Mesothelial cell of epicardium (in vitro differentiated cells): ENCODE measurements at regions not wholly inside any gene's neighbourhood (a gene's known extent, or its start where the extent isn't known, plus 50 kb on each side); places are given as distances from the start of the nearest gene placed in this dataset.

Experiments used
- DNase-seq, 2 experiments: peaks; one replicate each; pipeline ENCODE4 v3.0.0; 2021; ENCODE audit warnings: low spot score in 2 of 2; ENCODE audit not compliant: unreplicated experiment in 2 of 2
- H3K27ac Mint-ChIP-seq: 2 replicates; pipeline ENCODE4 v1.8.0; 2021; ENCODE audit warnings: mixed read lengths
- H3K27me3 Mint-ChIP-seq: 2 replicates; pipeline ENCODE4 v1.8.0; 2021; ENCODE audit warnings: low read depth, mixed read lengths
- H3K36me3 Mint-ChIP-seq: 2 replicates; pipeline ENCODE4 v1.8.0; 2021; ENCODE audit warnings: mixed read lengths
- H3K4me1 Mint-ChIP-seq: 2 replicates; pipeline ENCODE4 v1.8.0; 2021; ENCODE audit warnings: mixed read lengths
- H3K4me3 Mint-ChIP-seq: 2 replicates; pipeline ENCODE4 v1.8.0; 2021; ENCODE audit warnings: mild to moderate bottlenecking, moderate library complexity, mixed read lengths
- H3K9me3 Mint-ChIP-seq: 2 replicates; pipeline ENCODE4 v1.8.0; 2021; ENCODE audit warnings: mixed read lengths
- TF ChIP-seq, protein P1 (sequence below): fragments of 200-600 bp; sonication (generic); IDR thresholded peaks from one replicate; pipeline ENCODE4 v1.5.0; 2021; ENCODE audit warnings: antibody characterized with exemption; ENCODE audit not compliant: unreplicated experiment

DNA sequence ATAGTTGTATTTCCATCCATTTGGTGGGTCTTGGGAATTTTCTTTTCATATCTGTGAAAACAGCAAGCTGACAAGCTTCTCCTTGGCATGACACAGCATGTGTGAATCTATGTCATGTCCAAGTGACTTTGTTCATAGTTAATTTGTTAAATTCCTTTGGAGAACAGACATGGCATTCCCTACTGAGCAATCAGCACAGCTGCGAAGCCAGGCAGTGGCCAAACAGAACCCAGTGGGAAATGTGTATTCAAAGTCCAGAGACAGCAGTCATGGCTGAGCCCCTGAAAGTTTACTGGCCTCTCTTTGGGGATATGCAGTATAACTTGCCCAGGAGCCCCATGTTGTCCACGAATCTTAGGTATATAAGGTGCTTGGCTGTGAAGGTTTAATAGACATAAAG is 474.7 kb downstream of the NKX6-1 start:
- Mint-ChIP-seq H3K4me1 (peaks cover 17% of the 10 kb centered on the region), H3K9me3 (peaks cover 7% of the 10 kb centered on the region), H3K4me3 (no peak overlapping the region), H3K27me3 (no peaks in the 10 kb centered on the region), H3K36me3 (no peaks in the 10 kb centered on the region), H3K27ac (no peak overlapping the region)
- no peak for DNase-seq
- TF ChIP-seq, protein P1, sequence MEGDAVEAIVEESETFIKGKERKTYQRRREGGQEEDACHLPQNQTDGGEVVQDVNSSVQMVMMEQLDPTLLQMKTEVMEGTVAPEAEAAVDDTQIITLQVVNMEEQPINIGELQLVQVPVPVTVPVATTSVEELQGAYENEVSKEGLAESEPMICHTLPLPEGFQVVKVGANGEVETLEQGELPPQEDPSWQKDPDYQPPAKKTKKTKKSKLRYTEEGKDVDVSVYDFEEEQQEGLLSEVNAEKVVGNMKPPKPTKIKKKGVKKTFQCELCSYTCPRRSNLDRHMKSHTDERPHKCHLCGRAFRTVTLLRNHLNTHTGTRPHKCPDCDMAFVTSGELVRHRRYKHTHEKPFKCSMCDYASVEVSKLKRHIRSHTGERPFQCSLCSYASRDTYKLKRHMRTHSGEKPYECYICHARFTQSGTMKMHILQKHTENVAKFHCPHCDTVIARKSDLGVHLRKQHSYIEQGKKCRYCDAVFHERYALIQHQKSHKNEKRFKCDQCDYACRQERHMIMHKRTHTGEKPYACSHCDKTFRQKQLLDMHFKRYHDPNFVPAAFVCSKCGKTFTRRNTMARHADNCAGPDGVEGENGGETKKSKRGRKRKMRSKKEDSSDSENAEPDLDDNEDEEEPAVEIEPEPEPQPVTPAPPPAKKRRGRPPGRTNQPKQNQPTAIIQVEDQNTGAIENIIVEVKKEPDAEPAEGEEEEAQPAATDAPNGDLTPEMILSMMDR = no peak

DNA sequence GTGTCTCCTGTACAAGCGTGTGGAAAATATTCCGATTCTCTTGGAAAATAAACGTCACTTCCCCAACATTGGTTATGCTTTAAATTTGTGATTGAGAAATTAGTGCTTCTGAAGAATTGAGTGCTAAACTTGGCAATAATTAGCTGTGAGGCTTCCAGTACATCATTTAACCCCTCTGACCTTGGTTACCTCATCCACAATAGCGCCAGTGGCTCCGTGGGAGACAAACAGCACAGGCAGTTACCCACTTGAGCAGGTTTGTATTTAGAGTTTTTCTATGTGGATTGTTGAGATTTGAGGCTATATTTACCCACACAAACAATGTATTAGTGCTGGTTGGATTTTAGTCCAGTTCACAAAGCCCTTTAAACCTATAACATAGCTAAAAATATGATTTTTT is 476.5 kb downstream of the NKX6-1 start:
- peaks cover 22% of the 10 kb centered on the region for H3K4me1 Mint-ChIP-seq
- no peaks in the 10 kb centered on the region for H3K27me3 Mint-ChIP-seq
- H3K9me3 Mint-ChIP-seq = peaks cover 5% of the 10 kb centered on the region
- no peak overlapping the region for H3K27ac Mint-ChIP-seq
- H3K36me3 Mint-ChIP-seq = no peaks in the 10 kb centered on the region
- DNase-seq = no peak
- TF ChIP-seq, protein P1 = no peak
- no peak overlapping the region for H3K4me3 Mint-ChIP-seq

DNA sequence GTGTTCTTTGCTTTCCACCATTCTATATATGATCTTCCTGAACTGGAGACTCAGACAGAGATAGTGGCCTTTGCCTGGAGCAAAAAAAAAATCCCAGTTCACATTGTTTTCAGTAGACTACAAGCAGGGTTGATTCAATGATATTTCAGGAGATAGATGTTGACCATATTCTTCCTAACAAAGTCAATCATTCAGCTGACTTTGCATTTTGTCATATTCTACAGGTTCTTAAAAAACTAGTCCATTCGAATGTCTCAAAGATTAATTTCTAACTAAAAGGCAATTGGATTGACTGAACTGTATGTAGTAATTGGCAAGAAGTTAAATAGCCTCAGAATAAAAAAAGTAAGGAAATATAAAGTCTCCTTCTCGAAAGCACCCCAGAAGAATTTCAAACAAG is 479.5 kb downstream of the NKX6-1 start:
- Mint-ChIP-seq H3K36me3 (no peaks in the 10 kb centered on the region), H3K27ac (no peak overlapping the region), H3K9me3 (no peaks in the 10 kb centered on the region), H3K4me1 (peaks cover 22% of the 10 kb centered on the region), H3K4me3 (no peak overlapping the region), H3K27me3 (no peaks in the 10 kb centered on the region)
- TF ChIP-seq, protein P1 = no peak
- no peak for DNase-seq

DNA sequence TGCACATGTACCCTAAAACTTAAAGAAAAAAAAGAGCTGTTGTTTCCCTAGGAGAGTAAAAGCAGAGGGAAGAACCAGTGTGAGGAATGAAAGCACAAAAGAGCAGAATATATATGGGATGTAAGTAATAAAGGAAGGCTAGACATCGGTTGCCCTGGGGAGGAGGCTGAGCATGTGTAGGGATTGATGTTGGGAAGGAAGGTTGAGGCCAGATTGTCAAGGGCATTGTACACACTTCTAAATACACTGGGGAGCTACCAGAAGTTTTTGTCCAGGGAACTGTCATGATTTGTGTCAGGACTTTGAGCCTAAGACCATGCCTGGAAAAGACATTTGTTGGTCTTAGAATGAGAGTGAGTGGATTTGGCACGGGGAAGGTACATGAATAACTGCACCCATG is 467.1 kb downstream of the GPAT3 start:
- Mint-ChIP-seq H3K9me3 (peaks cover 10% of the 10 kb centered on the region), H3K36me3 (no peaks in the 10 kb centered on the region), H3K4me1 (peaks cover 12% of the 10 kb centered on the region), H3K27me3 (no peaks in the 10 kb centered on the region), H3K4me3 (no peak overlapping the region), H3K27ac (no peak overlapping the region)
- DNase-seq = no peak
- TF ChIP-seq, protein P1 = no peak

DNA sequence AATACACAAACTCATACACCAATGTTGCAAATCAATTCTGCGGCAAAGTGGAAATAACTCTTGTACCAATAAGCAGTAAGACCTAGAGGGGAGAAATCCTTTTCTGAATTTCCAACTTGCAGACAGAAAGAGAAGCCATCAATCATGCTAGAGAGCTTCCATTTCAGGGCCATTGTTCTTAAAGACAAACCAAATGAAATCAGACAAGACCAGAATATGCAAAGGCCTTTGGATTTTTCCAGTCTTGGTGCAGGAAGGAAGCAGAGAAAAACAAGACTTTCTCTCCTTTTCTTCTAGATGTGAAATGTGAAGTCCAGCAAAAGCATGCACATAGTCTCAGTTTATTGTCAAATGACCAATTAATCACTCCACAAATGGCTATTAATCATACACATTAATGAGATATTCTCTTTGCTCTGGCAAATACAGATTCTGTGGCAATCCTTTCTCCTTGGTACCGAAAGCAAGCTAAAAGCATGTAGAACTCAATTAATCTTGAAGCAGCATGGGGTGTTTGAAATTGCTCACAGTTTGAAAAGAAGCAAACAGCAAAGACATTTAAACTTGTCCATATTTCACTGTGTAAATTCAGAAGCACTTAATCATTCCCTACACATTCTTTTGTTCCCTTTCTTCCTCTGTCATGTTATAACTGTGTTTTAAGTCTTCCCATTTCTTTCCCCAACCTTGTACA is 466.1 kb downstream of the GPAT3 start:
- Mint-ChIP-seq H3K27me3 (no peaks in the 10 kb centered on the region), H3K4me3 (no peak overlapping the region), H3K36me3 (no peaks in the 10 kb centered on the region), H3K9me3 (peaks cover 9% of the 10 kb centered on the region), H3K27ac (no peak overlapping the region), H3K4me1 (peaks cover 15% of the 10 kb centered on the region)
- DNase-seq = no peak
- TF ChIP-seq, protein P1 = no peak
